H1 (cell line): ENCODE measurements at regions not wholly inside any gene's neighbourhood (a gene's known extent, or its start where the extent isn't known, plus 50 kb on each side); places are given as distances from the start of the nearest gene placed in this dataset.

Experiments used
- BRCA1 ChIP-seq: IDR thresholded peaks from 2 replicates; pipeline ENCODE4 v1.6.1; 2012; ENCODE audit warnings: low read depth, low read length, improper control_type of control experiment
- EZH2 ChIP-seq: fragments of 200-600 bp; sonication (generic); IDR thresholded peaks from 2 replicates; pipeline ENCODE4 v1.7.1; 2012; ENCODE audit warnings: low read depth, mild to moderate bottlenecking, moderate library complexity, low read length, inconsistent platforms; ENCODE audit not compliant: severe bottlenecking
- GABPA ChIP-seq: IDR thresholded peaks from 2 replicates; pipeline ENCODE4 v1.6.1; 2011; ENCODE audit warnings: mild to moderate bottlenecking, low read length, moderate library complexity, borderline replicate concordance; ENCODE audit not compliant: insufficient read depth
- RXRA ChIP-seq: IDR thresholded peaks from 2 replicates; pipeline ENCODE4 v1.6.1; 2011; ENCODE audit warnings: low read depth, mild to moderate bottlenecking, low read length, moderate library complexity; ENCODE audit not compliant: insufficient read depth
- TEAD4 ChIP-seq: IDR thresholded peaks from 2 replicates; pipeline ENCODE4 v1.6.1; 2012; ENCODE audit warnings: low read depth, low read length, inconsistent platforms, mixed read lengths
- TF ChIP-seq, protein P1 (sequence below), 3 experiments: IDR thresholded peaks; 1 replicate in 2 of 3; 2 replicates in 1 of 3; pipeline versions ENCODE4 v1.5.1 to v1.6.1; 2011; ENCODE audit warnings: low read length in 3 of 3, mild to moderate bottlenecking in 3 of 3, inconsistent platforms in 2 of 3, low read depth in 1 of 3, moderate library complexity in 1 of 3; ENCODE audit not compliant: insufficient read depth in 1 of 3; ENCODE audit errors: control extremely low read depth in 1 of 3

DNA sequence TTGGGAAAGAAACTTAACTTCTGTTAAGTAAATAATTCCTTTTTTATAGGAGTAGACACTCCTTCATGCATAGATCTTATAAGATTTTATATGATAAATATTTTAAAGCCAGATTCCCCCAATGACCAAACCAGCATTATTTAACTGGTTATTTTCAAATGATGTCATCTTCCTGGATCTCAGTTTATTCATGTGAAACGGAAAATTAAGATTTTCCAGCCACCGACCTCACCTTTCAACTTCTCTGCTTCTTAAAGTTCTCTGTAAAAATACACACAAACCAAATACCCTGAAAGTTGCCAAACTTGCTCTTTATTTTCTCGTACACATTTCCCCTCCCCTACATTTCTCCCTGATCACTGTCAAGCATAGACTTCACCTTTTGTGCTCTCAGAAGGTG lies 364.2 kb downstream of the GALC start:
- TF ChIP-seq, protein P1, sequence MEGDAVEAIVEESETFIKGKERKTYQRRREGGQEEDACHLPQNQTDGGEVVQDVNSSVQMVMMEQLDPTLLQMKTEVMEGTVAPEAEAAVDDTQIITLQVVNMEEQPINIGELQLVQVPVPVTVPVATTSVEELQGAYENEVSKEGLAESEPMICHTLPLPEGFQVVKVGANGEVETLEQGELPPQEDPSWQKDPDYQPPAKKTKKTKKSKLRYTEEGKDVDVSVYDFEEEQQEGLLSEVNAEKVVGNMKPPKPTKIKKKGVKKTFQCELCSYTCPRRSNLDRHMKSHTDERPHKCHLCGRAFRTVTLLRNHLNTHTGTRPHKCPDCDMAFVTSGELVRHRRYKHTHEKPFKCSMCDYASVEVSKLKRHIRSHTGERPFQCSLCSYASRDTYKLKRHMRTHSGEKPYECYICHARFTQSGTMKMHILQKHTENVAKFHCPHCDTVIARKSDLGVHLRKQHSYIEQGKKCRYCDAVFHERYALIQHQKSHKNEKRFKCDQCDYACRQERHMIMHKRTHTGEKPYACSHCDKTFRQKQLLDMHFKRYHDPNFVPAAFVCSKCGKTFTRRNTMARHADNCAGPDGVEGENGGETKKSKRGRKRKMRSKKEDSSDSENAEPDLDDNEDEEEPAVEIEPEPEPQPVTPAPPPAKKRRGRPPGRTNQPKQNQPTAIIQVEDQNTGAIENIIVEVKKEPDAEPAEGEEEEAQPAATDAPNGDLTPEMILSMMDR (IDR thresholded peaks at IDR 0.05; ENCODE audit: control extremely low read depth in 1 of 3, insufficient read depth in 1 of 3, low read depth in 1 of 3, low read length in 3 of 3) = no peak
- TF ChIP-seq GABPA (no peak), RXRA (no peak), EZH2 (no peak), TEAD4 (no peak), BRCA1 (no peak)
